ENCODE measurements at regions not wholly inside any gene's neighbourhood (a gene's known extent, or its start where the extent isn't known, plus 50 kb on each side); places are given as distances from the start of the nearest gene placed in this dataset.

DNA sequence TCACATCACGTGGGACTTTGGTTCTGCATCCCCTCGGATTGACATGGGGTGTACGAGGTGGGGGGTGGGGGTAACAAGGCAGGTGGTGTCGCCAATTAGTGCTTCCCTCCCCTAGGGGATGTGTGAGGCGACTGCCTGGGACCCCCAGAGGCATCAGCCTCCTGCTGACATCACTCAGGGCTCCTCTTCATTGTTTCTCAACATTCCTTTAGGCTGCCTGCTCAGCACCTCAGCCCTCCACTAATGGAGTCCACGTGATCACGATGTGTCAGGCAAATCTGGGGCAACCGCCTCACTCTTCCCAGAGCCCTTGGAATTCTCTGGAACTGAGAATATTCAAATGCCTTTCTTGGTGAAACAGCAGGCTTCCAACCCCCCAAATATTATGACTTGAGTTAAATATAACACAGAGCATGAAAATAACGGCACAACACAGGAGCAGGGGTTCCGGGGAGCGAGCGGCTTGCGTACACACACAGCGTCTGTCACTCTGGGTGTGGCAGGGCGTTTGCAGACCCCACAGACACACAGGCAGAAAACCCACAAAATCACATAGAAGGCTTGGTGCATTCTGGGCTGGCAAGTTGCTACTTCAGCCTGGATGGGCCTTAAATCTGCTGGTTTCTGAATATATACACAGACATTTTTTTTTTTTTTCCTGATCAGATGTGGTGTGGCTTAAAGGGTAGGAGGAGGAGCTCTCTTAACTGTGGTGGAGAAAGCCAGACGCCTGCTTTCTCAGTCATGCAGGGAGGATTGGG is 170.1 kb upstream of the CADM1 start:
- no peak for FAIRE-seq
- CTCF ChIA-PET, result no interaction called here
- H3K4me2 ChIP-seq, result no peak overlapping the region
- WGBS (ENCODE audit: missing lambda C conversion rate), result 70% methylated on average over 12 of the region's 16 CpGs
- no peak for DNase-seq (ENCODE audit: low read depth in 1 of 2, low spot score in 1 of 2)
- no peaks in the 10 kb centered on the region for H3K9me3 ChIP-seq
- TF ChIP-seq POLR2A (IDR thresholded peaks at IDR 0.05; ENCODE audit: low read length) (no peak), EHF (CRISPR knock-in tag; IDR thresholded peaks at IDR 0.05) (no peak), TFCP2L1 (CRISPR knock-in tag; IDR thresholded peaks at IDR 0.05) (no peak), JUN (IDR thresholded peaks at IDR 0.05) (no peak), CHD2 (IDR thresholded peaks at IDR 0.05; ENCODE audit: low read length, partially characterized antibody) (no peak), FOXS1 (CRISPR knock-in tag; IDR thresholded peaks at IDR 0.05) (no peak)
- TF ChIP-seq, protein P1, sequence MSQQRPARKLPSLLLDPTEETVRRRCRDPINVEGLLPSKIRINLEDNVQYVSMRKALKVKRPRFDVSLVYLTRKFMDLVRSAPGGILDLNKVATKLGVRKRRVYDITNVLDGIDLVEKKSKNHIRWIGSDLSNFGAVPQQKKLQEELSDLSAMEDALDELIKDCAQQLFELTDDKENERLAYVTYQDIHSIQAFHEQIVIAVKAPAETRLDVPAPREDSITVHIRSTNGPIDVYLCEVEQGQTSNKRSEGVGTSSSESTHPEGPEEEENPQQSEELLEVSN (IDR thresholded peaks at IDR 0.05; ENCODE audit: borderline replicate concordance, low read depth), result no peak
- ATAC-seq, result no peak
- no peak overlapping the region for H3K27ac ChIP-seq
- no peak overlapping the region for H3K4me3 ChIP-seq
- H3K4me1 ChIP-seq, result no peaks in the 10 kb centered on the region
- POLR2A ChIA-PET, result no interaction called here

DNA sequence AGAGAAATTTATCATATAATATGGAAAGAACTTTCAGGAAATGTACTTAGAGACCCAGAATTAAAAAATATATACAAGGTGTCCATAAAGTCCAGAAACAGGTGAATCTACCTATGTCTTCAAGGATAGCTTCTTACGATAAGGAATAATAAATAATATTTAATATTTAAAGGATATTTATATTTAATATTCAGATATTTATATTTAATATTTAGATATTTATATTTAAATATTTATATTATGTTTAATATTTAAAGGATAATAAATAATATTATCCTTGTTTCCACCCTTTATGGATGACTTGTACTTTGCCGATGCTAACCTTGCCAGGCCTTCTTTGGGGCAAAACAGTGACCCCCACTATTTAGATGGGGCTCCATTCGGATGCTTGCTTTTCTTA is 169.5 kb upstream of the CADM1 start:
- Histone ChIP-seq H3K4me2 (no peak overlapping the region), H3K4me3 (no peak overlapping the region), H3K9me3 (no peaks in the 10 kb centered on the region), H3K4me1 (no peaks in the 10 kb centered on the region), H3K27ac (no peak overlapping the region)
- ChIA-PET CTCF (no interaction called here), POLR2A (no interaction called here)
- FAIRE-seq (no peak), ATAC-seq (no peak), DNase-seq (ENCODE audit: low read depth in 1 of 2, low spot score in 1 of 2) (no peak)
- whole genome bisulfite sequencing (ENCODE audit: missing lambda C conversion rate), result 73% methylated on average over 3 of the region's 3 CpGs
- TF ChIP-seq CHD2 (IDR thresholded peaks at IDR 0.05; ENCODE audit: low read length, partially characterized antibody), result no peak

DNA sequence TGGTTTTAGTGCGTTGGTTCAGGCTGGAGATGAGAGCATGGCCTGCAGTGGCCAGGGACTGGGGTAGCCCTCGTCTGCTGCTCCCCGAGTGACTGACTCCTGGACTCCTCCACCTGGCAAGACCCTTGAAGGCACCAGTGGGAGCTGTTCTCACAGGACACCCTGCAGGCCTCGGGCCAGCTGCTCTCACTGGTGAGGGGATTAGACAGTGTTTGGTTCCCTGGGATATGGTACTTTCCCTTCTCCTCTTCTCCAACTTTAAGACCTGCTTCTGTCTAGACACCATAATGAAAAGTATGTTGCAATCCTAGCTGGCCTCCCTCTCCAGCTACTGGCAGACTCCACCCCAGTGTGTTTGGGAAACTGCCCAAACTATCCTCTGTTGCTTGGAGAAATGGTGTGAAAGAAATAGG is 168.8 kb upstream of the CADM1 start:
- no peaks in the 10 kb centered on the region for H3K9me3 ChIP-seq
- DNase-seq (ENCODE audit: low read depth in 1 of 2, low spot score in 1 of 2) (no peak), ATAC-seq (no peak), FAIRE-seq (no peak)
- no peak overlapping the region for H3K27ac ChIP-seq
- ChIA-PET POLR2A (no interaction called here), CTCF (no interaction called here)
- no peak overlapping the region for H3K4me3 ChIP-seq
- no peaks in the 10 kb centered on the region for H3K4me1 ChIP-seq
- no peak for TF ChIP-seq JUN (IDR thresholded peaks at IDR 0.05)
- TF ChIP-seq NR3C1 (IDR thresholded peaks at IDR 0.05), result no peak
- TF ChIP-seq TP53 (CRISPR knock-in tag; IDR thresholded peaks at IDR 0.05), result no peak
- no peak for TF ChIP-seq FOXS1 (CRISPR knock-in tag; IDR thresholded peaks at IDR 0.05)
- TF ChIP-seq ZC3H11A (IDR thresholded peaks at IDR 0.05), result no peak
- TF ChIP-seq, protein P1 (IDR thresholded peaks at IDR 0.05; ENCODE audit: borderline replicate concordance, low read depth), result no peak
- TF ChIP-seq SREBF2 (IDR thresholded peaks at IDR 0.05), result no peak
- no peak for TF ChIP-seq ESRRA (IDR thresholded peaks at IDR 0.05; ENCODE audit: borderline replicate concordance, low read length)
- TF ChIP-seq CBX2 (IDR thresholded peaks at IDR 0.05; ENCODE audit: borderline replicate concordance, low read depth), result no peak
- TF ChIP-seq, protein P2, sequence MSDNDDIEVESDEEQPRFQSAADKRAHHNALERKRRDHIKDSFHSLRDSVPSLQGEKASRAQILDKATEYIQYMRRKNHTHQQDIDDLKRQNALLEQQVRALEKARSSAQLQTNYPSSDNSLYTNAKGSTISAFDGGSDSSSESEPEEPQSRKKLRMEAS (IDR thresholded peaks at IDR 0.05), result no peak
- TF ChIP-seq ZSCAN20 (CRISPR knock-in tag; IDR thresholded peaks at IDR 0.05), result no peak
- TF ChIP-seq FOSL2 (IDR thresholded peaks at IDR 0.05), result no peak
- no peak for TF ChIP-seq FOSL2 (CRISPR knock-in tag; IDR thresholded peaks at IDR 0.05)
- WGBS (ENCODE audit: missing lambda C conversion rate), result 57% methylated on average over 3 of the region's 4 CpGs
- H3K4me2 ChIP-seq, result no peak overlapping the region

DNA sequence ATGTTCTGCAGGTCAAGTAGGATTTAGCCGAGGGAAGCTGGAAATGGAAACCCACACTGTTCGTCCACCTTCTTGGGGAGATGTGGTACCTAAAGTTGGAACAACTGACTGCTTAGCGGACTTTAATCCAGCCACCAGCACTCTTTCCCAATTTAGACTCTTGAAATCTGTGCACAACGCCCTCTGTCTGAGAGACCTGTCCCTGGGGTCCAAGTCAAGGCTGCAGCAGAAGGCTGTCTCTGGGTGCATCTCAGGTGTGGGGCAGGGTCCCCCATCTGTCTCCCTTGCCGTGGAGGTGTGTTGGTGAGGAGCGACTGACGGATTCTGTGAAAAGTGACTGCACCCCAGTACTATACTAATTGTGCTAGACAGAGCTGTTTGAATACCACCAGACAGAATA is 168.2 kb upstream of the CADM1 start:
- DNase-seq (ENCODE audit: low read depth in 1 of 2, low spot score in 1 of 2) (no peak), FAIRE-seq (no peak), ATAC-seq (no peak)
- no peak overlapping the region for H3K4me3 ChIP-seq
- H3K4me1 ChIP-seq, result no peaks in the 10 kb centered on the region
- no peak overlapping the region for H3K4me2 ChIP-seq
- H3K27ac ChIP-seq, result no peak overlapping the region
- ChIA-PET CTCF (interaction anchor here (0.8 to 1.5 kb wide), 3 partner anchors 8 to 243 kb away, joined by 3 to 4 read pairs (median 3); no protein-coding TSS in a partner anchor), POLR2A (no interaction called here)
- 78% methylated on average over 6 of the region's 7 CpGs for WGBS (ENCODE audit: missing lambda C conversion rate)
- no peak for TF ChIP-seq RARB (CRISPR knock-in tag; IDR thresholded peaks at IDR 0.05)
- no peak for TF ChIP-seq CBX2 (IDR thresholded peaks at IDR 0.05; ENCODE audit: borderline replicate concordance, low read depth)
- no peak for TF ChIP-seq CBX8 (IDR thresholded peaks at IDR 0.05)
- TF ChIP-seq, protein P3, sequence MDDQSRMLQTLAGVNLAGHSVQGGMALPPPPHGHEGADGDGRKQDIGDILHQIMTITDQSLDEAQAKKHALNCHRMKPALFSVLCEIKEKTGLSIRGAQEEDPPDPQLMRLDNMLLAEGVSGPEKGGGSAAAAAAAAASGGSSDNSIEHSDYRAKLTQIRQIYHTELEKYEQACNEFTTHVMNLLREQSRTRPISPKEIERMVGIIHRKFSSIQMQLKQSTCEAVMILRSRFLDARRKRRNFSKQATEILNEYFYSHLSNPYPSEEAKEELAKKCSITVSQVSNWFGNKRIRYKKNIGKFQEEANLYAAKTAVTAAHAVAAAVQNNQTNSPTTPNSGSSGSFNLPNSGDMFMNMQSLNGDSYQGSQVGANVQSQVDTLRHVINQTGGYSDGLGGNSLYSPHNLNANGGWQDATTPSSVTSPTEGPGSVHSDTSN (IDR thresholded peaks at IDR 0.05), result no peak
- no peak for TF ChIP-seq CEBPB (IDR thresholded peaks at IDR 0.05)
- TF ChIP-seq FOXS1 (CRISPR knock-in tag; IDR thresholded peaks at IDR 0.05), result no peak
- TF ChIP-seq NFE2L2 (conservative IDR thresholded peaks at IDR 0.05; ENCODE audit: low read length), result no peak
- TF ChIP-seq JUNB (IDR thresholded peaks at IDR 0.05), result no peak
- TF ChIP-seq BHLHE40 (IDR thresholded peaks at IDR 0.05; ENCODE audit: low read depth, low read length), result no peak
- TF ChIP-seq SMC3 (IDR thresholded peaks at IDR 0.05), result no peak
- TF ChIP-seq, protein P4, sequence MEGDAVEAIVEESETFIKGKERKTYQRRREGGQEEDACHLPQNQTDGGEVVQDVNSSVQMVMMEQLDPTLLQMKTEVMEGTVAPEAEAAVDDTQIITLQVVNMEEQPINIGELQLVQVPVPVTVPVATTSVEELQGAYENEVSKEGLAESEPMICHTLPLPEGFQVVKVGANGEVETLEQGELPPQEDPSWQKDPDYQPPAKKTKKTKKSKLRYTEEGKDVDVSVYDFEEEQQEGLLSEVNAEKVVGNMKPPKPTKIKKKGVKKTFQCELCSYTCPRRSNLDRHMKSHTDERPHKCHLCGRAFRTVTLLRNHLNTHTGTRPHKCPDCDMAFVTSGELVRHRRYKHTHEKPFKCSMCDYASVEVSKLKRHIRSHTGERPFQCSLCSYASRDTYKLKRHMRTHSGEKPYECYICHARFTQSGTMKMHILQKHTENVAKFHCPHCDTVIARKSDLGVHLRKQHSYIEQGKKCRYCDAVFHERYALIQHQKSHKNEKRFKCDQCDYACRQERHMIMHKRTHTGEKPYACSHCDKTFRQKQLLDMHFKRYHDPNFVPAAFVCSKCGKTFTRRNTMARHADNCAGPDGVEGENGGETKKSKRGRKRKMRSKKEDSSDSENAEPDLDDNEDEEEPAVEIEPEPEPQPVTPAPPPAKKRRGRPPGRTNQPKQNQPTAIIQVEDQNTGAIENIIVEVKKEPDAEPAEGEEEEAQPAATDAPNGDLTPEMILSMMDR (IDR thresholded peaks at IDR 0.05), result no peak
- TF ChIP-seq MAZ (IDR thresholded peaks at IDR 0.05; ENCODE audit: borderline replicate concordance, low read depth, low read length), result no peak
- no peak for TF ChIP-seq HOXB5 (CRISPR knock-in tag; IDR thresholded peaks at IDR 0.05)
- no peaks in the 10 kb centered on the region for H3K9me3 ChIP-seq
